Myocyte (in vitro differentiated cells): ENCODE measurements at regions not wholly inside any gene's neighbourhood (a gene's known extent, or its start where the extent isn't known, plus 50 kb on each side); places are given as distances from the start of the nearest gene placed in this dataset.

Experiments
- DNase-seq: peaks from one replicate; pipeline ENCODE4 v3.0.0-alpha.2; 2012; ENCODE audit warnings: low read depth

DNA sequence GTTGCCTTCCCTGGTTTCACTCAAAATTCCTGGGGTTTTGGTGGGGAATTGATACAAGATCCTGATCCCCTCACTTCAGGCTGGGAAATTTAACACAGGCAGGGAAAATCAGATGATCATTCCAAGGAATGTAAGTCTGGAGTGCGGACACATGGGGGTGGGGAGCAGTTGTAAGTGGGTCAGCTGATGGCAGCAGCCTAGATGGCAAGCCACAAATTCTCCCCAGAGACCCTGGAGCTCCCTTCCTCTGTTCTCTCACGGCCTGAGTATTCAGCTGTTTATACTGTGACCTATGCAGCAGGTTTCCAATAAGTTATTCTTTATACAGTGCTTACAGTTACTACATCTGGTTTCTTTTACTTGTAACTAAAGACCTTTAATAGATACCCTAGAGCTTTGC lies 144.9 kb downstream of the SH3BGRL2 start:
- peak; percentile 28 for DNase-seq

DNA sequence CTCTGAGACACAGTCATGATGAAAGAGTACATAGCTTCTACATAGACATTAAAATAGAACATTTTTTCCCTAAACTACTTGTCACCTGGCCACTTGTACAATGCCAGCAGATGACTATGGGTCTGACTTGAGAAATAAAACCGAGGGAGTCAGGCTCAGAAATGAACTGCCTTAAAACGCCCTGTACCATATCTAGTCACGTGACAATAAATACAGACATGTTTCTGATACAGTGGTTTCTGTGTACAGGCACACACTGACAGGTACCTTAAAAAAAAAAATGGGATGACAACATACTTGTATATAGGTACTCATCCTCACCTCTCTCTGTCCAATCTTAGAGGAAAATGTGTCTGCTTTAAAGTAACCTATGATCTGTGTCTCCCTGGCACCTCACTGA lies 144.1 kb downstream of the SH3BGRL2 start:
- no peak for DNase-seq

DNA sequence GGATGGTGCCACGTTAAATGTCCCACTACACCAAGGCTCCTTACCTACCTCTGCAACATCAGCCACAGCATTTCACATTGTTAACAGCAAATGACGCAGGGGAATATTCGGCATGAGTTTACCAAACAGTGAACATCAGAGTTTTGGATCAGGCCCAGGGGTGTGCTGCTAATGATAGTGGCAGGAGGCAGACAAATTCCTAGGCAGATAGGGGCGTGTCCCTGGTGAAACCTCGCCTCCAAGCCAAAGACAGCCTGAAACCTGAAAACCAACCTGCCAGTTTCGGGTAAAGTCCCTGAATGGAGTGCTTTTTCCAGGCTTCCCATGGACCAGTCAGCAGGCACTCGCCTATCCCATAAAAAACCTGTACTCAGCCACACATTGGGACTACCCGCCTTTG lies 133.6 kb downstream of the SH3BGRL2 start:
- DNase-seq: no peak

DNA sequence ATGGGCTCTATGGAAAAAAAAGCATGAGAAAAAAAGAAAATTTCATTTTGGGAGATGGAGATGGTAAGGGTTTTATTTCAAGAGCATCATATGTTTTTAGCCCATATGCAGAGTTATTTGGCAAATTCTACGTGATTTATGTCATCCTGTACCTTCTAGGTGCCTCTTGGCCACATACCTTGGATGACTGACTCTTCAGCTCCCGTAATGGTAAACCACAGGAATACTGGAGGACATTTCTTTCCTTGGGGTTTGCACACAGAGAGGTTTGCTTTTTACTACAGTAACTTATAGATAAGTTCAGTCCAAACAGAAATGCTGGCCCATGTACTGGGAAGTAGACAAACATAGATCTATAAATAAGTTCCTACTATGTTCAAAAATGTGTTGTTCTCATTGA lies 132.2 kb downstream of the SH3BGRL2 start:
- DNase-seq: no peak

DNA sequence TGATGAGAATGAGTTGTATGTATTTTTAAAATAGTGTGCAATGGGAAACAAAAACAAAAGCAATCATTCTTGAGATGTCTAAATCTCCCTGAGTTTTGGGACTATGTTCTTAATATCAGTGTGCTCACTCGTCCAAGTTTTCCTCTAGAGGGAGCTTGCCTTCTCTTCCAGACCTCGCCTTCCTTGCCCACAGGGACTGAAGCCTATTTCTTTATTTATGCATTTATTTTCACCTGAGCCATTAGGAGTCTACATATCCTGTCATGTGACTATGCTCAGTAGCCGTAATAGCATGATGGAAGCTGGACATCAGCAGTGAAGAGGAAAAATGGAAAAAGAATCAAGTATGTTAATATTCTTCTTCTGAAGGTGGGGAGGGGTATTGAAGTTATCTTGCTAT lies 131.2 kb downstream of the SH3BGRL2 start:
- DNase-seq: no peak

DNA sequence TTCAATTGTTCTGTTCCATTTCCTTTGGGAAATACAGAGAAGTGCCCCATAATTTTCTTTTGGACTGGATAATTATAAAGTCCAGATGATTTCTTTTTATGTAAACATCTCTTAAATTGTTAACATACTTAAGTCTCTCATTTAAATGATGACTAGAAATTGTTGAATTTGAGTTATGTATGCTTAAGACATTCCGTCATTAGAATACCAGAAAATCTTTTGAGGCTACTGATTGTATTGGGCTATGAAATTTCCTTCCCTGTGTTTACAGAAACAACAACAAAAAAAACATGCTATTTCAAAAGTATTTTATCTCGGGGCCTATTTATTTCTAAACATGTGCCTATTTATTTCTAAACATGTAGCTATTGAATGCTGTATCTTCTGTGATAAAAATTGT lies 125.4 kb downstream of the SH3BGRL2 start:
- no peak for DNase-seq

DNA sequence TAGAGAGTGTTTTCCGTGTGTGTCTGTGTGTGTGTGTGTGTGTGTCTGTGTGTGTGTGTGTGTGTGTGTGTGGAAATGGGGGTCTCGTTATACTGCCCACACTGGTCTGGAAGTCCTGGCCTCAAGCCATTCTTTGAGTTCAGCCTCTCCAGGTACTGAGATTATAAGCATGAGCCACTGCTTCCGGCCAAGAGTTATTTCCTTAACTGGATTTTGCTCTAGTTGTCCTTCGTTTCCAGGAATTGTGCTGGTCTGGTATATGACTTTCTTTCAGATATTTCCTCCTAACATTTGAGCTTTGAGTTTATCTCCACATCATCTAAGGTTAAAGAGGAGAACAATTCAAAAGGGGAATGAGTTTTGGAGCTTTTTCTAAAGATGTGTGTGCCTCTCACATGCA lies 124.8 kb downstream of the SH3BGRL2 start:
- no peak for DNase-seq
